ENCODE measurements at regions not wholly inside any gene's neighbourhood (a gene's known extent, or its start where the extent isn't known, plus 50 kb on each side); places are given as distances from the start of the nearest gene placed in this dataset.

GRCh38 chr13:58792854-58793253 lies 1161.3 kb downstream of the PCDH17 start:
- TF ChIP-seq JUND (IDR thresholded peaks at IDR 0.05; ENCODE audit: low read depth): no peak
- in situ Hi-C loops (cut with HindIII; ENCODE audit: low pct_unique_long_range_greater_than_20kb, low sequenced_read_pairs): no loop called here
- no peak for DNase-seq (ENCODE audit: low read depth in 1 of 2, low spot score in 1 of 2)

DNA sequence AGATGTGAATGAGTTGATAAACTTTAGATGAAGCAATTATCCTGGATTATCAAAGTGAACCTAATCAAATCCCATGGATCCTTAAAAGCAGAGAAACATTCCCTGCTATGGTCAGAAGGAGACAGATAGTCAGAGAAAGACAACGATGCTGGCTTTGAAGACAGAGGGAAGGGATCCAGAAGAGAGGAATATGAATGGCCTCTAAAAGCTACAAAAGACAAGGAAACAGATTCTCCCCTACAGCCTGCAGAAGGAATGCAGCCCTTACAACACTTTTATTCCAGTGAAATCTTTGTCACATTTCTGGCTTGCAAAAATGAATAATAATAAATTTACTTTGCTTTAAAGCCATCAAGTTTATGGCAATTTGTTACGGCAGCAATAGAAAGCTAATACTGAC lies 1164.2 kb downstream of the PCDH17 start:
- no peak for DNase-seq (ENCODE audit: low read depth in 1 of 2, low spot score in 1 of 2)
- TF ChIP-seq JUND (IDR thresholded peaks at IDR 0.05; ENCODE audit: low read depth): no peak
- in situ Hi-C loops (cut with HindIII; ENCODE audit: low pct_unique_long_range_greater_than_20kb, low sequenced_read_pairs): no loop called here

GRCh38 chr13:58804832-58805231 lies 1173.3 kb downstream of the PCDH17 start:
- no peak for TF ChIP-seq JUND (IDR thresholded peaks at IDR 0.05; ENCODE audit: low read depth)
- in situ Hi-C loops (cut with HindIII; ENCODE audit: low pct_unique_long_range_greater_than_20kb, low sequenced_read_pairs): no loop called here
- peak in 1 of 2 experiments; percentile 10 for DNase-seq (ENCODE audit: low read depth in 1 of 2, low spot score in 1 of 2)

DNA sequence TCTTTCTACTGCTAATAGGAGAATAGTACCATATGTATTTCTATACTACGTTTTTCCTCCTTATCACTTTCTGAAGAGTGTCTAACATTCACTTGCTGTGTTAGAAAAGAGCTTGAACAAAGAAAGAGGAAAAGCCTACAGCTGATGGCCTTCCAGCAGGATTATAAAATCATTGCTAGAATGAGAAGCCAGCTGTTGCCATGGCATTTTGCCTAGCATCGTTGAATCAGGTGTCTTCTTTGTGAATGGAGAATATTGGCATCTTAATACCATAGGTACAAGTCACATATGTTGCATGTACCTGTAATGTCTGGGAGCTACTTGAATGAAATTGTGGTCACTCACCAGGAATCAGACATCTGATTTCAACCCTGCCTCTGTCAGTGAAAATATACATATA lies 1174.9 kb downstream of the PCDH17 start:
- no peak for DNase-seq (ENCODE audit: low read depth in 1 of 2, low spot score in 1 of 2)
- TF ChIP-seq JUND (IDR thresholded peaks at IDR 0.05; ENCODE audit: low read depth): no peak
- in situ Hi-C loops (cut with HindIII; ENCODE audit: low pct_unique_long_range_greater_than_20kb, low sequenced_read_pairs): no loop called here

- DNase-seq (ENCODE audit: low read depth in 1 of 2, low spot score in 1 of 2): no peak
- in situ Hi-C loops (cut with HindIII; ENCODE audit: low pct_unique_long_range_greater_than_20kb, low sequenced_read_pairs): no loop called here
- TF ChIP-seq JUND (IDR thresholded peaks at IDR 0.05; ENCODE audit: low read depth): no peak
Observed at GRCh38 chr13:58823701-58824100, 1192.2 kb downstream of the PCDH17 start.

GRCh38 chr13:58827904-58828303 lies 1196.4 kb downstream of the PCDH17 start:
- DNase-seq (ENCODE audit: low read depth in 1 of 2, low spot score in 1 of 2): no peak
- in situ Hi-C loops (cut with HindIII; ENCODE audit: low pct_unique_long_range_greater_than_20kb, low sequenced_read_pairs): no loop called here
- TF ChIP-seq JUND (IDR thresholded peaks at IDR 0.05; ENCODE audit: low read depth): no peak

- no peak for DNase-seq (ENCODE audit: low read depth in 1 of 2, low spot score in 1 of 2)
- no peak for TF ChIP-seq JUND (IDR thresholded peaks at IDR 0.05; ENCODE audit: low read depth)
- in situ Hi-C loops (cut with HindIII; ENCODE audit: low pct_unique_long_range_greater_than_20kb, low sequenced_read_pairs): no loop called here
Observed at GRCh38 chr13:58830841-58831240, 1199.3 kb downstream of the PCDH17 start.

- in situ Hi-C loops (cut with HindIII; ENCODE audit: low pct_unique_long_range_greater_than_20kb, low sequenced_read_pairs): no loop called here
- DNase-seq (ENCODE audit: low read depth in 1 of 2, low spot score in 1 of 2): no peak
- TF ChIP-seq JUND (IDR thresholded peaks at IDR 0.05; ENCODE audit: low read depth): no peak
Observed at GRCh38 chr13:58838615-58839014, 1207.1 kb downstream of the PCDH17 start.

GRCh38 chr13:58843071-58843470 lies 1211.5 kb downstream of the PCDH17 start:
- no peak for TF ChIP-seq JUND (IDR thresholded peaks at IDR 0.05; ENCODE audit: low read depth)
- DNase-seq (ENCODE audit: low read depth in 1 of 2, low spot score in 1 of 2): peak in 1 of 2 experiments; percentile 15
- in situ Hi-C loops (cut with HindIII; ENCODE audit: low pct_unique_long_range_greater_than_20kb, low sequenced_read_pairs): no loop called here

GRCh38 chr13:58843567-58843966 lies 1212.0 kb downstream of the PCDH17 start:
- DNase-seq (ENCODE audit: low read depth in 1 of 2, low spot score in 1 of 2): peak in 1 of 2 experiments; percentile 28
- in situ Hi-C loops (cut with HindIII; ENCODE audit: low pct_unique_long_range_greater_than_20kb, low sequenced_read_pairs): no loop called here
- no peak for TF ChIP-seq JUND (IDR thresholded peaks at IDR 0.05; ENCODE audit: low read depth)

DNA sequence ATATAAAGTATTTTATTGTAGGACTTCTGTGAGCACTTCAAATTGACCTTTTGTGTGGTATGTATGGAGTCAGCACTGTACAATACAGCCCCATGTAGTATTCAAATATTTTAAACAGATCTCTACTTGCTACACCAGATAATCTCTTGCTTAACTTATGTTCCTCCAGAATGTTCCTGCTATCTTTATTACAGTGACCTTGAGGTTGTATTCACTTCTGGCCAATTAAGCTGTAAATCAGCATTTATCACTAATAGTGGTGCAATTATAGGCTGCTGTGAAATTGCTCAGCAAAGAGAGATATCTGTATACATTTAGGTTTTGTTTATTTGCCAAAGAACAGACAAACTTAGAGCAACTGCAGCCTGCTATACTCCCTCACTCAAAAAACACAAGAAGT lies 1218.6 kb downstream of the PCDH17 start:
- no peak for TF ChIP-seq JUND (IDR thresholded peaks at IDR 0.05; ENCODE audit: low read depth)
- in situ Hi-C loops (cut with HindIII; ENCODE audit: low pct_unique_long_range_greater_than_20kb, low sequenced_read_pairs): no loop called here
- no peak for DNase-seq (ENCODE audit: low read depth in 1 of 2, low spot score in 1 of 2)

DNA sequence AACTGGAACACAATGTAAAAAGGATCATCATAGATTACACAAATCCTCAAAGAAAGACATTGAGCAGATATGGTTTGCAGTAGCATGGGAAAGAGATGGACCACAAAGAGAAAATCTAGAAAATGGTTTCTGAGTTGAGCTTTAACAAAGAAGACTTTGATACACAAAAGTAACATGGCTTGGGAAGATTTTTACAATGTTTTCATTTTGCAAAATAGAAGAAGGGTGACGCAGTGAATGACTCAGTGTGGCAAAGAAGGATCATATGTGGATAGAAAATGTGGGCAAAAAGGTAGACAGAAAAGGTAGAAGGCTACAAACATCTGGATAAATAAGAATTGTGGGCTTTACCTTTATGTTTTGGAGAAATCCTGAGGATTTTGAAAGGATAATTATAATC lies 1220.5 kb downstream of the PCDH17 start:
- in situ Hi-C loops (cut with HindIII; ENCODE audit: low pct_unique_long_range_greater_than_20kb, low sequenced_read_pairs): no loop called here
- TF ChIP-seq JUND (IDR thresholded peaks at IDR 0.05; ENCODE audit: low read depth): no peak
- no peak for DNase-seq (ENCODE audit: low read depth in 1 of 2, low spot score in 1 of 2)

DNA sequence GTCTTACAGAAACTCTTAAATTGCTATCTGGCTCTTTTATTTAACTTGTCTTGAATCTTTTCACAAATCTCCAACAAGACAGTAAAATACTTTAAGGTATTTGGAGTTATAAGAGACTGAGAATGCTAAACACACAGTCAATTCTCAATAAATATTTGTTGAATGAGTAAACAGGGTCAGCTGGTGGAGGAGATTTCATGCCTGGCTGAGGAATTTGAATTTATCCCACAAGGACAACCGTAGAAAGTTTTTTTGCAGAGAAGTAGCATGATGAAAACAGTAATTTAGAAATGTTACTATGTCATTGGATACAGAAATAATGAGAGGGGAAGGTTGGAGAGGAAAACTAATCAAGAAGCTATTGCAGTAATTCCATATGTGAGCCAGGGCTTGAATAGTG lies 1223.7 kb downstream of the PCDH17 start:
- no peak for DNase-seq (ENCODE audit: low read depth in 1 of 2, low spot score in 1 of 2)
- in situ Hi-C loops (cut with HindIII; ENCODE audit: low pct_unique_long_range_greater_than_20kb, low sequenced_read_pairs): no loop called here

DNA sequence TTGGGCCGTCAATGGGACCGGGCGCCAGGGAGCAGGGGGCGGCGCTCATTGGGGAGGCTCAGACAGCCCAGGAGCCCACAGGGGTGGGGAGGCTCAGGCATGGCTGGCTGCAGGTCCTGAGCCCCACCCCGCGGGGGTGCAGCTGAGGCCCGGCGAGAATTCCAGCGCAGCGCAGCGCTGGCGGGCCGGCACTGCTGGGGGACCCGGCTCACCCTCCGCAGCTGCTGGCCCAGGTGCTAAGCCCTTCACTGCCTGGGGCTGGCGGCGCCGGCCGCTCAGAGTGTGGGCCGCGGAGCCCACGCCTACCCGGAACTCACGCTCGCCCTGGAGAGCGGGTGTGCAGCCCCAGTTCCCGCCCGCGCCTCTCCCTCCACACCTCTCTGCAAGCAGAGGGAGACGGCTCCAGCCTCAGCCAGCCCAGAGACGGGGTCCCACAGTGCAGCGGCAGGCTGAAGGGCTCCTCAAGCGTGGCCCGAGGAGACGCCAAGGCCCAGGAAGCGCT lies 1227.4 kb downstream of the PCDH17 start:
- no peak for DNase-seq (ENCODE audit: low read depth in 1 of 2, low spot score in 1 of 2)
- TF ChIP-seq JUND (IDR thresholded peaks at IDR 0.05; ENCODE audit: low read depth): no peak
- in situ Hi-C loops (cut with HindIII; ENCODE audit: low pct_unique_long_range_greater_than_20kb, low sequenced_read_pairs): no loop called here

More for the DNA sequence above, 1223.7 kb downstream of the PCDH17 start:
- TF ChIP-seq JUND (IDR thresholded peaks at IDR 0.05; ENCODE audit: low read depth): no peak

Measured in T47D (cell line).